Transverse colon (tissue), 4 donors: ENCODE measurements at regions not wholly inside any gene's neighbourhood (a gene's known extent, or its start where the extent isn't known, plus 50 kb on each side); places are given as distances from the start of the nearest gene placed in this dataset.

ENCODE experiments used
- POLR2A ChIP-seq: fragments of 450-650 bp; IDR thresholded peaks from one replicate; pipeline ENCODE4 v1.6.1; 2016; ENCODE audit warnings: antibody characterized with exemption, mild to moderate bottlenecking, moderate library complexity
- POLR2AphosphoS5 ChIP-seq, 3 donors: sonication (generic); formaldehyde crosslinking; IDR thresholded peaks; one replicate each; pipeline ENCODE4 v1.6.1; 2016; ENCODE audit warnings: antibody characterized with exemption in 3 of 3
- TF ChIP-seq, protein P1 (sequence below), 5 experiments: fragments of 200-600 bp in 3 of 5; fragments of 450-650 bp in 2 of 5; sonication (generic) in 3 of 5; IDR thresholded peaks; 1 replicate in 2 of 5; 2 replicates in 3 of 5; pipeline ENCODE4 v1.5.1; 2016 to 2017; ENCODE audit warnings: antibody characterized with exemption in 5 of 5, inconsistent platforms in 3 of 5, mild to moderate bottlenecking in 2 of 5, moderate library complexity in 1 of 5

DNA sequence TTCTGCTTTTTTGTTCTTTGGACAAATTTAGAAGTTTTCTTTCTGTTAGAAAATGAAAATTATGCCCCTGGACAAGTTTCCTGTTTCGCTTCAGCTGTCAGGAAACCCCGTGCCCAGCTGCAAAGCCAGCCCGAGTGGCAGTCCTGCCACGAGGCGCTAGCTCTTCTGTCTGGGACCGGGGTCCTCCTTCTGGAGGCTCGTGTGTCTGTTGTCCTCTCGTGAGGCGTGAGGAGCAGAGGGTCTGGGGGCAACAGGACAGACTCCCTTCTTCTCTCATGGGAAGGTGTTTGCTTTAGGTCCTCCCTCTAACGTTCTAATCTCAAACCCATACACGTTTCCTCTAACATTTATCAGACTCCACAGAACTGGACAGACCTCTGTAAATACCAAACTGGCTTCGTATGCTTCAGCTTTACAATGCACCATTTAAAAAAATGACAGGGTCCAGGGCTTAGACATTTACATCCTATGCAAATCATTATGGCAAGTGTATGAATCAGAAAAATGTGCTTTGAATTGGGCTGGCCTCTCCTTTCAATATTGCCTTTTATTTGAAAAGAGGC, 184.5 kb upstream of the SHH start:
- TF ChIP-seq POLR2AphosphoS5 (IDR thresholded peaks at IDR 0.05), result no peak
- no peak for TF ChIP-seq POLR2A
- TF ChIP-seq, protein P1, sequence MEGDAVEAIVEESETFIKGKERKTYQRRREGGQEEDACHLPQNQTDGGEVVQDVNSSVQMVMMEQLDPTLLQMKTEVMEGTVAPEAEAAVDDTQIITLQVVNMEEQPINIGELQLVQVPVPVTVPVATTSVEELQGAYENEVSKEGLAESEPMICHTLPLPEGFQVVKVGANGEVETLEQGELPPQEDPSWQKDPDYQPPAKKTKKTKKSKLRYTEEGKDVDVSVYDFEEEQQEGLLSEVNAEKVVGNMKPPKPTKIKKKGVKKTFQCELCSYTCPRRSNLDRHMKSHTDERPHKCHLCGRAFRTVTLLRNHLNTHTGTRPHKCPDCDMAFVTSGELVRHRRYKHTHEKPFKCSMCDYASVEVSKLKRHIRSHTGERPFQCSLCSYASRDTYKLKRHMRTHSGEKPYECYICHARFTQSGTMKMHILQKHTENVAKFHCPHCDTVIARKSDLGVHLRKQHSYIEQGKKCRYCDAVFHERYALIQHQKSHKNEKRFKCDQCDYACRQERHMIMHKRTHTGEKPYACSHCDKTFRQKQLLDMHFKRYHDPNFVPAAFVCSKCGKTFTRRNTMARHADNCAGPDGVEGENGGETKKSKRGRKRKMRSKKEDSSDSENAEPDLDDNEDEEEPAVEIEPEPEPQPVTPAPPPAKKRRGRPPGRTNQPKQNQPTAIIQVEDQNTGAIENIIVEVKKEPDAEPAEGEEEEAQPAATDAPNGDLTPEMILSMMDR (IDR thresholded peaks at IDR 0.05), result no peak
